Body of pancreas (tissue), 4 donors: ENCODE measurements at regions not wholly inside any gene's neighbourhood (a gene's known extent, or its start where the extent isn't known, plus 50 kb on each side); places are given as distances from the start of the nearest gene placed in this dataset.

Experiments
- ATAC-seq: fragments of 150-250 bp; one replicate; pipeline ENCODE4 v1.9.1; 2016
- DNase-seq, 4 donors: peaks; one replicate each; pipeline ENCODE4 v3.0.0-alpha.2; 2019
- H3K27ac ChIP-seq, 4 donors: fragments of 200-600 bp; sonication (generic); 1 replicate in 3 of 4; 2 replicates in 1 of 4; pipeline versions ENCODE4 v1.5.1 to v1.6.1; 2016 to 2019; ENCODE audit warnings: mild to moderate bottlenecking in 1 of 4, mixed read lengths in 1 of 4, moderate library complexity in 1 of 4
- H3K27me3 ChIP-seq, 2 donors: fragments of 200-600 bp; sonication (generic); one replicate each; pipeline ENCODE4 v1.6.0; 2016; ENCODE audit warnings: mild to moderate bottlenecking in 1 of 2
- H3K36me3 ChIP-seq, 2 donors: fragments of 200-600 bp; sonication (generic); replicated peaks in 1 of 2; 2 replicates each; pipeline ENCODE4 v1.5.1; 2016; ENCODE audit warnings: low read depth in 2 of 2; ENCODE audit not compliant: insufficient read depth in 1 of 2
- H3K4me1 ChIP-seq: fragments of 200-600 bp; sonication (generic); one replicate; pipeline ENCODE4 v1.6.0; 2016
- H3K4me3 ChIP-seq, 2 donors: fragments of 200-600 bp; sonication (generic); 1 replicate in 1 of 2; 2 replicates in 1 of 2; pipeline ENCODE4 v1.5.1; 2016 to 2019
- H3K9me3 ChIP-seq, 3 donors: fragments of 200-600 bp; sonication (generic); 1 replicate in 2 of 3; 2 replicates in 1 of 3; pipeline ENCODE4 v1.5.1; 2016
- POLR2A ChIP-seq, 3 donors: fragments of 450-650 bp; IDR thresholded peaks; one replicate each; pipeline ENCODE4 v1.6.1; 2016; ENCODE audit warnings: antibody characterized with exemption in 3 of 3, mild to moderate bottlenecking in 2 of 3
- WGBS, 2 donors: methylation state at CpG; one replicate each; pipeline ENCODE4 v1.1.5; 2017; 5-methylcytosine and 5-hydroxymethylcytosine counted together
- intact Hi-C: fragments of 100-400 bp; cut with DNase I; formaldehyde crosslinking; loops from one replicate; pipeline ENCODE4 v1.15.1; 2023
- TF ChIP-seq, protein P1 (sequence below), 7 experiments: fragments of 450-650 bp in 4 of 7; fragments of 200-600 bp in 3 of 7; sonication (generic) in 3 of 7; IDR thresholded peaks; one replicate each; pipeline ENCODE4 v1.5.1; 2016 to 2019; ENCODE audit warnings: antibody characterized with exemption in 7 of 7

- no peak overlapping the region for H3K27ac ChIP-seq
- H3K27me3 ChIP-seq = no peaks in the 10 kb centered on the region
- H3K9me3 ChIP-seq = no peaks in the 10 kb centered on the region
- DNase-seq = no peak
- H3K4me1 ChIP-seq = no peaks in the 10 kb centered on the region
- H3K36me3 ChIP-seq = no peaks in the 10 kb centered on the region
- TF ChIP-seq, protein P1, sequence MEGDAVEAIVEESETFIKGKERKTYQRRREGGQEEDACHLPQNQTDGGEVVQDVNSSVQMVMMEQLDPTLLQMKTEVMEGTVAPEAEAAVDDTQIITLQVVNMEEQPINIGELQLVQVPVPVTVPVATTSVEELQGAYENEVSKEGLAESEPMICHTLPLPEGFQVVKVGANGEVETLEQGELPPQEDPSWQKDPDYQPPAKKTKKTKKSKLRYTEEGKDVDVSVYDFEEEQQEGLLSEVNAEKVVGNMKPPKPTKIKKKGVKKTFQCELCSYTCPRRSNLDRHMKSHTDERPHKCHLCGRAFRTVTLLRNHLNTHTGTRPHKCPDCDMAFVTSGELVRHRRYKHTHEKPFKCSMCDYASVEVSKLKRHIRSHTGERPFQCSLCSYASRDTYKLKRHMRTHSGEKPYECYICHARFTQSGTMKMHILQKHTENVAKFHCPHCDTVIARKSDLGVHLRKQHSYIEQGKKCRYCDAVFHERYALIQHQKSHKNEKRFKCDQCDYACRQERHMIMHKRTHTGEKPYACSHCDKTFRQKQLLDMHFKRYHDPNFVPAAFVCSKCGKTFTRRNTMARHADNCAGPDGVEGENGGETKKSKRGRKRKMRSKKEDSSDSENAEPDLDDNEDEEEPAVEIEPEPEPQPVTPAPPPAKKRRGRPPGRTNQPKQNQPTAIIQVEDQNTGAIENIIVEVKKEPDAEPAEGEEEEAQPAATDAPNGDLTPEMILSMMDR (IDR thresholded peaks at IDR 0.05) = no peak
- no peak for TF ChIP-seq POLR2A (IDR thresholded peaks at IDR 0.05)
- intact Hi-C loops = no loop called here
- H3K4me3 ChIP-seq = no peak overlapping the region
- 68 to 70% methylated on average over 4 to 5 of the region's 5 CpGs for WGBS, 2 donors
- ATAC-seq = no peak
These were observed 124.0 kb upstream of the MAFB start for GRCh38 chr20:40813029-40813431.

GRCh38 chr20:40813708-40814630, 124.9 kb upstream of the MAFB start:
- WGBS, 2 donors = 56 to 59% methylated on average over 11 to 13 of the region's 13 CpGs
- H3K27ac ChIP-seq = no peak overlapping the region
- H3K27me3 ChIP-seq = no peaks in the 10 kb centered on the region
- intact Hi-C loops = no loop called here
- H3K4me1 ChIP-seq = no peaks in the 10 kb centered on the region
- DNase-seq (no peak), ATAC-seq (no peak)
- no peak overlapping the region for H3K4me3 ChIP-seq
- H3K9me3 ChIP-seq = no peaks in the 10 kb centered on the region
- no peaks in the 10 kb centered on the region for H3K36me3 ChIP-seq
- no peak for TF ChIP-seq POLR2A (IDR thresholded peaks at IDR 0.05)
- TF ChIP-seq, protein P1 (IDR thresholded peaks at IDR 0.05) = no peak

- Histone ChIP-seq H3K27me3 (no peaks in the 10 kb centered on the region), H3K9me3 (no peaks in the 10 kb centered on the region), H3K4me3 (no peak overlapping the region), H3K4me1 (no peaks in the 10 kb centered on the region), H3K36me3 (no peaks in the 10 kb centered on the region), H3K27ac (no peak overlapping the region)
- DNase-seq = no peak
- no peak for ATAC-seq
- WGBS, 2 donors = 61 to 76% methylated on average over 2 of the region's 2 CpGs
- TF ChIP-seq, protein P1 (IDR thresholded peaks at IDR 0.05) = no peak
- TF ChIP-seq POLR2A (IDR thresholded peaks at IDR 0.05) = no peak
- intact Hi-C loops = no loop called here
These were observed 125.6 kb upstream of the MAFB start for GRCh38 chr20:40814631-40814960.

- 71 to 76% methylated on average over 4 to 9 of the region's 9 CpGs for WGBS, 2 donors
- ATAC-seq = no peak
- Histone ChIP-seq H3K4me3 (no peak overlapping the region), H3K4me1 (no peaks in the 10 kb centered on the region), H3K27me3 (no peaks in the 10 kb centered on the region), H3K9me3 (no peaks in the 10 kb centered on the region), H3K36me3 (no peaks in the 10 kb centered on the region), H3K27ac (no peak overlapping the region)
- intact Hi-C loops = no loop called here
- no peak for TF ChIP-seq POLR2A (IDR thresholded peaks at IDR 0.05)
- TF ChIP-seq, protein P1 (IDR thresholded peaks at IDR 0.05) = no peak
- DNase-seq = no peak
These were observed 126.4 kb upstream of the MAFB start for GRCh38 chr20:40815156-40816038.
